NCI-H69 (cell line): ENCODE measurements at regions not wholly inside any gene's neighbourhood (a gene's known extent, or its start where the extent isn't known, plus 50 kb on each side); places are given as distances from the start of the nearest gene placed in this dataset.

Experiments used
- DNase-seq: peaks from one replicate; lab custom pipeline; 2025; lab: John Stamatoyannopoulos, UW

DNA sequence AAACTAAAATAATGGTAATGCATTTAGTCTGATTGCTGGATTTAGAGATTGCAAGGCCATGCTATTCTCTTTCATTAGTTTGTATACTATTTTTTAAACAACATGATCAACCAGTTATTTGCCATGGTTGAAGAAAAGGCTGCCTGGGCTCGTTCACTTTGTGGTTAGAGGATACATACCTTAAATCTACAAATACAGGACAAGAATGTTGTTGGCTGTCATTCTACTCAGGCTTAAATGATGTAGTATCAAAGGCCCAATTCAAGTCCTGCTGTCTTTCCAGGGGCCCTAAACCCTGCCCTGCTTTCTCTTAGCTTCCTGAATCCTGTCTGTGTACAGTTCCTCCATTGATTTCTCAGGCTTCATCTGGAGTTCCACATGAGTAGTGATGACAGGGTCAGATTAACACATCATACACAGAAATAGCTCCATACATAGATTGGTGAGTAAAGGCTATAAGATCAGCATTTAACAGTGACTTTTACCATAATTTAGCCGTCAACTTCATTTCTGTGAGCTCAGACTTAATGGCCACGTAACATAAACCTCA is 114.9 kb upstream of the GPRIN3 start:
- DNase-seq = no peak

DNA sequence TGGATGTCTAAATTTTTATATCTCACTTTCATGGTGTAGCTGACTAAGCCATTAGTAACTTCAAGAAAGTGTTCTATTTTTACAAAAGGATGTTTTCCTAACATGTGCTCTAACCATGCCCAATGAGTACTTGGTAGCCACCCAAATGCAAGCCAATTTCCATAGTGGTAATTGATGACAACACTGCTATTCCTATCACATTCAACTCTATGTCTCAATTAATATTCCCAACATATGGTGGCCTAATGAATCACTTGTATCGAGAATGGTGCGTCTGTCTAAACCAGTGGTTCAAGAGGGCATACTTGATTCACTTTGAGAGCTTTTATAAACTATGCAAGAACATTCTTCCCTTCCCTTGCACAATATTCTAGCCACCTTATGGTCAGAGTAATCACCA is 112.9 kb upstream of the GPRIN3 start:
- no peak for DNase-seq

DNA sequence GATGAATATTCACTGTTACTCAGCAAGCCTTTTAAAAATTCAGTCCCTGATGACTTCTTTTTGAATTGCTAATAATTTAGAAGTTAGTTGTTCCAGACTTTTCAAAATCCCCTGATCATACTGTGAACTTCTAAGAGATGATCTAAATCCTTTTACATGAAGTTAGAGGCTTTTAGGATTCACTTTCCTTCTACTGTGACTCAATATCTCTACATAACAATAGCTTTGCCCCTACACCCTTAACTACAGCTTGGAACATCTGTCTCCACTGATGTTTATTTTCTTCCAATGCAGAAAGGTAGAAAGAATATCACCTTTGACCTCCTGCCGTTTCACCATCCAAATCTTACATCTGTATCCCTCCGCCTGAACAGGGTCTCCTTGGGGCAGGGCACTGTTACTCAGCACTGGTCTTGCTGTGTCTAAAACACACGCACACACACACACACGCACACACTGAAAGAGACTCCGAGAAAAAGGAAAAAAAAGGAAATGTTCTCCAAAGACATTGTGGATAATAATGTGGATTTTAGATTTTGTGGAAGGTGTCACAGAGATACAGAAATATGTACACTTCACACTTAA is 111.6 kb upstream of the GPRIN3 start:
- DNase-seq = no peak

DNA sequence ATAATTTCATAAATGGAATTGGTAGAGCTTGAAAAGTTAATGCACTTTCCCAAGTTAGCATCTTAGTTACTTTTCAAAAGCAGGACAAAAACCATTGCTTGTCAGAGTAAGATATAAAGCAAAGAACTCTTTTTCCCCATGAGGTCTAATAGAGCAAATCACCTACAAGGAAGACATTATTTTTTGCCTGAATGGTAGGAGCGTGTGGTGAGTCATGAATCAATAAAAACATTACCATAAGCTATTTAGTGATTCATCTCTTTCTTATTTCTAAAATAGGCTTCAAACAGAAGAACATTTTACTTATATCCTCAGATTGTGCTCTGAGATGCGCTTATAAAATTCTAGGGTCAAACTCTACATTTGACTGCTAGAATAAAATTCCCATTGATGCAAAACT is 109.4 kb upstream of the GPRIN3 start:
- no peak for DNase-seq

DNA sequence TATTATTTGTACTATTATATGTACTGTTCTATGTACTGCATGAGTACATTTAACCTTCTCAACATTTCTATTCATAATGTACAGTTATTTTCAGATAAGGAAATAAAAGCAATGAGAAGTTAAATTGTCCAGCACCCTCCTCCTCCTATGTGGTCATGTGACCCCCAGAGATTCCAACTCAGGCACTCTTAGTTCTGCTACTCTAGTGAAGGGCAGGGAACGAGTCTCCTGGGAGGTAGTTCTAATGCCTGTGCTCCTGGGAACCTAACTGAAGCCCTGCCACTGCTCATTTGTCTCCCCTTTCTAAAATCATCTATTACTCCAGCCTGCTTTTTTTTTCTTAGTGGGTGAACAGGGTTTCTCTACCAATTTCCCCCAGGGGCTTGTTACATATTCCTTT is 105.9 kb upstream of the GPRIN3 start:
- DNase-seq = peak; percentile 10

DNA sequence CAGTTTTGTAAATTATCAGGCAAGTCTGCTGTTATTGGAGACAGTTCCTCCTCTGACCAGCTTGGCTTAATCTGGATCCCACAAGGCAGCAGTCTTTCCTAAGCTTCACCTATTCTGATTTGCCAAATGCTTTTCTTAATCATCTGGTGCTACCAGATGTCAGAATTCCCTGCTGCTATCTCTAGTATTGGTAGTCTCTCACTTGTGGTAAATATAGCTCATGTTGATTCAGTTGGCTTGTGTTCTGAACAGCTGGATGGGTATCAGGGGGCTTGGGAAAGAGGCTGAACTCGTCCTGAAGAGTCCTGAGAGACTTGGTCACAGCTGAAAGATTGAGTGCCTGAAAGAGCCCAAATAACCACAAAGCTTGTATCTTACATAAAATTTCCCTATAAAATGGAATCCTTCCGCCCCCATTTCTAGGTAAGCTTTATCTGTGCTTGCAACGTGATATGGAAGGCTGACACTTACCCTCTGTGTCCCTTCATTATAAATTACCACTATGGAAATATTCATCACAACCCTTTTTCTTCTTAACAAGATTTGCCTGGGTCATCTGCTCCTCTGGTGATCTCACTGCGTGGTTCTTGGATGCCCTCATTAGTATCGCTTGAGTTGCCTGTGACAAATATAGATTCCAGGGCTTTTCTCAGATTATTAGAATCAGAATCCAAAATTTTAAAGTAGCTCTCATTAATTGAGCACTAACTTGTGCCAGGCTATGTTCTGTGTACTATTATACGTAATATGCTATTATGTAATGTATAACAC is 104.1 kb upstream of the GPRIN3 start:
- no peak for DNase-seq

DNA sequence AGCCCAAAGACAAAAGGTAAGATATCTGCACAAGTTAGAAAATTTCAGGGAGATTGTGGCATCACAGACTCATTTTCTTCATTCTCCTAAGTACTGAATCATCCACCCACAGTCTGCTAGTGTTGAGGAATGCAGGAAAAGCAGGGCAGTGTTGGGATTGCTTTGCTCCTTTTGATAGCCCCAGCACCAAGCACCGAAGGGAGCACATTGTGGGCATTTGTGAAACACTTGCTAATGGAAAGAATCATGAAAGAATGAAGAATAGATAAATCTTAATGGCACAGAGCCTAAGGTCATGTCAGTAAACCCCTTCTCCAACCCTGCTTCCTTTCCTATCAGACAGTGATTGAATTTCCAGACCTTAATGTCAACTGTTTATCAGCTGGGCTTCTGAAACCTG is 103.1 kb upstream of the GPRIN3 start:
- no peak for DNase-seq

DNA sequence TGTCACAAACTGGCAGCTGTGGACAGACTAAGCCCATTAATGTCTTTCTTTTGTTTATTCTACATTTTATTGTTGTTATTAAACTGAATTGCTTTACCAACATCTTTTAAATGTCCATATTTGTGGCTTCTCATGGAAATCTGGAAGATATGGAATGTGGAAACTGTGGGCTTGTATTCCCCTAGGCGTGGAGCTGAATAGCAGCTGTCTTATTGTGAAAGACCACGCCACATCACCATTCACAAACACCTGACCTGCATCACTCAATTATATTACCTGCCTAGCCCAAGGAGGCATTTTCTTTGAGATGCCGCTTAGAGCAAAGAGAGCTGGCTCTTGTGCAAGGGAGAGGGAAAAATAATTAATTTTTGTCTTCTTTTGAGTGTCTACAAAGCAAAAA is 96.9 kb upstream of the GPRIN3 start:
- DNase-seq = peak; percentile 55

DNA sequence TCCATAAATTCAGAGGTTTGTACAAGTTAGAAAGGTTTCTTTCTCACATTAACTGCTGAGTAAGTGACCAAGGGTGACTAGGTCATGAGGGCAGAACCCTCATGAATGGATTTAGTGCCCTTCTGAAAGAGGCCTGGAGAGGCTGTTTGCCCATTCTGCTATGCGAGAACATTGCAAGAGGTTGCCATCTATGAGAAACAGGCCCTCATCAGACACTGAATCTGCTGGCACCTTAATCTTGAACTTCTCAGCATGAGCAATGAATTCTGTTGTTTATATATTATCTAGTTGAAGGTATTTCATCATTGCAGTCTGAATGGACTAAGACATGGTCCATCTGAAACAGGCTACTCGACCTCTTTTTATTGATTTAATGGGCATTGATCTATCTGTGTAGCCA is 96.2 kb upstream of the GPRIN3 start:
- no peak for DNase-seq

DNA sequence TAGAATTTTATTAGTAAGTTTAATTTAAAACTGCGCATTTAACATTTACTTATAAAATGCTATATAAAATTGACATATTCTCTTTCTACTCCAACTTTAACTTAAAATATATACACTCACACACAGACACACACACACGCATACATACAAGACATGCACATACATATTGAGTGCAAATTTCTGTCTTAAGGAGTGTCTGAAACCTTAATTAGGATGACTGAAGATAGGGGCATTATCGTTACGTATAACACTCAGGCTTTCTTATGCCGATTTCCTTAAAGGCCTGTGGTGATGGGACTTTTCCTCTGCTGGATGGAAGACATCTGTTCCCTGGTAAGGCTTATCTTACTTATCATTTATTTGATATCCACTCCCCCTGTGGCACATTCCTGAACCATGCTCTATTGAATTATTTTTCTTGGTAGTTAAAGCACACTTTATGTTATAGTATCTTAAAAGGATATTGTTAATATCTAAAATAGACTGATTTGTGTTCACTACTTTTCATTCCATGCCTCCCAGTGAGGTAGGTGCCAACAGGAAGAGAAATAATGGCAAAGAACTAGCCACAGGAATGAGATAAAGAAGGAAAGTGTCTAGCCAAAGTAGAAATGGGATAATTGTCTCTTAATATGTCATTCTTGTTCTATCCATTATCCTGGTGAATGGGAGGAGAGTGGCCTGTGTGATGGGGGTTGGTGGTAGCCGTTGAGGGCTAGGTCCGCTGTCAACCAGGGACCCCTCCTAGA is 92.9 kb upstream of the GPRIN3 start:
- no peak for DNase-seq

DNA sequence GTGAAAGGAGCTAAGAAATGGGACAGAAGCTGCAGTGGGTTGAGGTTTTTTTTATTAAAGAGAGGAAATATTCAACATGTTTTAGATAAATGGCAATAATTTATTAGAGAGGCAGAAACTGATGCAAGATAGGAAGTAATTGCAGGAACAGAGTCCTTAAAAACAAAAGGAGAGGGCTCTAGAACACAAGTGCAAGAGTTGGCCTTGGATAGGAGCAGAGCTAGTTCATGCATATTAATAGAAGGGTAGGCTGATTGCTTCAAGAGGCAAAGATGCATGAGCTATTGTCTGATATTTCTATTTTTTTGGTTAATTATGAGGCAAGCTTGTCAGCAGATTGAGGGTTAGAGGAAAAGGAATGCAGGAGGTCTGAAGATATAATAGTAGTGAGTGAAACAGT is 91.0 kb upstream of the GPRIN3 start:
- no peak for DNase-seq

DNA sequence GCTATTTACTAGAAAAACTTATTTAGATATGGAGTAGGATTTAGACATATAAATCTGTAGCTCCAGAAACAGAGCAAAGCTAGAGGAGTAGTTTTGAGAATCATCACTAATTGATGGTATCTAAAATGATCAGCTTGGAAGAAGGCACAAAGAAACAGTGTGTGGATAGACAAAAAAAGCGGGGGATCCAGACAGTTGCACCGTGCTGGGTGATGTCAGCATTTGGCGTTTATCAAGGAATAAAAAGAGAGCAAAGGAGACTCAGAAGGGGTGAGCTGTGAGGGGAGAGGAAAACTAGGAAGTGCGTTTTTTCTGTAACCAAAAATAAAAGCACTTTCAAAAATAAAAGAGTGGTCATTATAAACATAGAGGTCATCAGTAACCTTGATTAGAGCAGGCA is 90.5 kb upstream of the GPRIN3 start:
- no peak for DNase-seq

DNA sequence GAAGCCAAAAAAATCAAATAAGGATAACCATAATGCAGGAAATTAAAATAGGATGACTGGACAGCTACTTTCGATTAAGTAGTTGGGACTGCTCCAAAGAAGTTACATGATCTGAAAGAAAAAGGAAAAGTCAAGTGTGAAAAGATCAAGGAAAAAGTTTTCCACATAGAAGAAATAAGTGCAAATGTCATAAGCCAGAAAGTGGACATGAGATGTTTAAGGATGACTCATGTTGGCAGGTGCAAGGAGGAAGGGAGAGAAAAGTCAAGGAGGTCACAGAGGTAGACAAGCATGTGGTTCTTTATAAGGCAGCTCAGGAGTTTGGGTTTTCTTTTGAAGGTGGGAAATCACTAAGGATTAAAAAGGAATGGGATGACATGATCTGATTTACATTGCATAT is 89.8 kb upstream of the GPRIN3 start:
- no peak for DNase-seq

DNA sequence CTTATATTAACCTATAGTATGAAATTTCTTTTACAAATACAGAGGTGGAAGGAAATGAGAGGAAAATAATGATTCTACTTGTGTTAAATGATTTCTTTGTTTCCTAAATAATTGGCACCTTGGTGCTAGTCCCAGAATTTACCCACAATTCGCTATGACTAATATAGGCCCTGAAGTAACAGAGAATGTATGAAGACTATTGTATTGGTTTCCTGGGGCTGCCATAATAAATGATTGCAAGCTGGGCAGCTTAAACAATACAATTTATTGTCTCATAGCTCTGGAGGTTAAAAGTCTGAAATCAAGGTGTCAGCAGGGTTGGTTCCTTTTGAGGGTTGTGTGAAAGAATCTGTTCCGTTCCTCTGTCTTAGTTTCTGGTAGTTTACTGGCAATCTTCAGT is 74.8 kb upstream of the GPRIN3 start:
- DNase-seq = peak; percentile 9

DNA sequence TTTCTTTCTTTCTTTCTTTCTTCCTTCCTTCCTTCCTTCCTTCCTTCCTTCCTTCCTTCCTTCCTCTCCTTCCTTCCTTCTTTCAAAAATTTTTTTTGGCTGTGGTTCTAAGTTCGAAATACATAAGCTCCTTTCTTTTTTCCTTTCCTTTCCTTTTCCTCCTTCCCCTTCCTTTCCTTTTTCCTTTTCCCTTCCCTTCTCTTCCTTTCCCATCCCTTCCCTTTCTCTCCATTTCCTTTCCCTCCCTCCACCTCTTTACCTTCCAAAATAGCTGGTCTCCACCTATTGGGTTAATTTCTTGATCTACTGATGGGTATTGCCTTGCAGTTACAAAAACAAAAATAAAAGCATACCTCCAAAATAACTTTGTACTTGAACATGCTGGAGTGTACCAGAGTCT is 73.4 kb upstream of the GPRIN3 start:
- DNase-seq = no peak

DNA sequence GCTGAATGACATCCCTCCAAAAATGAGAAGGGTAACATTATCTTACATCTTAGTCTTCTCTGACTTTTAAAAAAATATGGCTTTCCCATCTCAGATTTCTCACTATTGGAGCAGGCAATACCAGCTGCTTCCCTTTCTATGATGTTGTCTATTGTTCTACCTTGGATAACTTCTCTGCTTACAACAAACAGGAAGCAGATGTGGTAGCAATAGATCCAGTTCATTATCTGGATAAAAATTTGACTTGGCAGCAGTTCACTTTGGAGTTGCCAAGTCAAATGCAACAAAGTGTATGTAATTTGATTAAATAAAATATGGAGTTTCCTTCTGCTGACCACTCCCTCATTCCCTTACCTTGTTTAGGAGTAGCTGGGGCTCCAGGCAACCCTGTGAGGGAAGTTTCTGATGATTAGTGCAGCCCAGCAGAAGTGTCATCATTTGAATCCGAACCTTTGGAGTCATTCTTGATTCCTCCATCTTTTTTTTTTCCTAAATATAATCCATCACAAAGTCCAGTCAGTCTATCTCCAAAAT is 72.0 kb upstream of the GPRIN3 start:
- DNase-seq = peak; percentile 89

DNA sequence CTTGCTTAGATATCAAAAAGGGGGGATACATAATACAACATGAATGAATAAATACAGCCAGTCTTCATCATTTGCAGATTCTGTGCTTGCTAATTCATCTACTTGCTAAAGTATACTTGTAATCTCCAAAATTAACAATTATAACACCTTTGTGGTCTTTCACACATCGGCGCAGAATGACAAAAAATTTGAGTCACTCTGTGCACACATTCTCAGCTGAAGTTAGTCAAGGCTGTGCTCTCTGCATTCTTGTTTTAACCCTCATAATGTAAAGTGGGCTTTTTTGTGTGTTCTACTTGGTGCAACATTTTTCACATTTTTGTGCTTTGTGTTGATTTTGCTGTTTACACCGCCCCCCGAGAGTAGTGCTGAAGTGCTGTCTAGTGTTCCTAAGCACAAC is 65.8 kb upstream of the GPRIN3 start:
- no peak for DNase-seq

DNA sequence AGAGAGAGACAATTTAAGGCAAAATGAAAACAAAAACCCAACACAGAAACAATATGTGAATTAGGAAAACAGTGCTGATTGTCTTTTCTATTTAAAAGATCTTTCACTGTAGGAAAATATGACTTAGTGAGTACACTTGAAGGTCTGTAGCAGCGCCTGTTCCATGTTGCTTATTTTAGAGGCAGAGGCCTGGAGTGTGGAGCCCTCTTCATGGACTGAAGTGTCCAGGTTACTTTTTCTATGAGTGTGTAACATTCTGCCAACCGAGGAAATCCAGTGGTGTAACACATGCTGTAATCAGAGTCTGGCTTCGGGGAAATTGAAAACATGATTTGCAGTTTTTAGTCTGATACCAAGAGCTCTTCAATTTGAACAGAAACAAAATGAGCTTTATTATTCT is 64.0 kb upstream of the GPRIN3 start:
- no peak for DNase-seq

DNA sequence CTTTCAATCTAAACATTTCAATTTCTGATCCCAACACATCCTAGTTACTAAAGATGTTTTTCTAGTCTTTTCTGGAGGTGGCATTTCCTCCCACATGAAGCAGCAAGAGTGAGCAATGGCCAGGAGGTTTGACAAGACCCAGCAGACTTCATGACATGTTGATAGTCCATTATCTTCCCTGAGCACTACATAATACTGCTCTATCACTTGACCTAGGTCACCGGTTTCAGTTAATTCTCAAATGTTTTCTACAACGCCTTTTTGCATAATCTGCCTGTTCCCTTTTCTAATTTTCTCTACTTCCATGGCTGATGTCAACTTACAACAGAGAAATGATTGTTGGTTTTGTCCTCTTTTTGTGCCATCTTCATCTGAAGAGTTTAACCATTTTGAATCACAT is 62.0 kb upstream of the GPRIN3 start:
- no peak for DNase-seq

DNA sequence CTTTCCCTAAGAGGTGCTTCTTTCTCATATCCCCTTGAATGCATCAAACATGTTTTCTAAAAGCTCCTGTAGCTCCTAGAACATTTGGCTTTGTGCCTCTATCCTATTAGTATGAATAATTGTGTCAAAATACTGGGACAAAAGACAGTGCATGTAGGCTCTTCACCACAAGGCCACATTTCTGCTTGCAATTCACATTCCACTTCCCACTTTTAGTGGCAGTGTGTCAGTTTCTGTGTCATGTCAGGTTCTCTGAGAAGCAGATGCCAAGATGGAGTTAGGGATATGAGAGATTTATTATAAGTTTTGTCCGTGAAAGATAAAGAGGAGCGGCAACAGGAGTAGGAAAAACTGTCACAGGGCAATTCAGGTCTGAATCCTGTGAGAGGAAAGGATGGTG is 61.3 kb upstream of the GPRIN3 start:
- DNase-seq = no peak

DNA sequence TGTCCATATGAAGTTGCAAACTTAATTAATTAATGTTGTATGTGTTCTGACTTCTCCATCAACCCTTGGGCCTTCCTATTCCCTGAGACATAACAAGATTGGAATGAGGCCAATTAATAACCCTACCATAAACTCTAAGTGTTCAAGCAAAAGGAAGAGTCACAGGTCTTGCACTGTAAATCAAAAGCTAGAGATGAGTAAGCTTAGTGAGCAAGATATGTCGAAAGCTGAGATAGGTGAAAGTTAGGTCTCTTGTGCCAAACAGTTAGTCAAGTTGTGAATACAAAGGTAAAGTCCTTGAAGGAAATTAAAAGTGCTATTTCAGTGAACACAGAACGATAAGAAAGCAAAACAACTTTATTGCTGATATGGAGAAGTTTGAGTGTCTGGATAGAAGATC is 58.2 kb upstream of the GPRIN3 start:
- DNase-seq = no peak

DNA sequence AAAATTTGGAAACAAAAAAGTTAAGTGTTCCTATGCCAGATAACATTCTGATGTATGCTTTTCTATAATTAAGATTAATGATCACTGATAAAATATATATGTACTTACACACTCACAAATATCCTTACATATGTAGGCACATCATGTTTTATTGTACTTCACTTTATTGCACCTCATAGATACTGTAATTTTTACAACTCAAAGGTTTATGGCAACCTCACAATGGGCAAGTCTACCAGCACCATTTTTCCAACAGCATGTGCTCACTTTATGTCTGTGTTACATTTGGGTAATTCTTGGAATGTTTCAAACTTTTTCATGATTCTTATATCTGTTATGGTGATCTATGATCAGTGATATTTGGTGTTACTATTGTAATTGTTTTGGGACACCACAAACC is 57.8 kb upstream of the GPRIN3 start:
- DNase-seq = no peak

DNA sequence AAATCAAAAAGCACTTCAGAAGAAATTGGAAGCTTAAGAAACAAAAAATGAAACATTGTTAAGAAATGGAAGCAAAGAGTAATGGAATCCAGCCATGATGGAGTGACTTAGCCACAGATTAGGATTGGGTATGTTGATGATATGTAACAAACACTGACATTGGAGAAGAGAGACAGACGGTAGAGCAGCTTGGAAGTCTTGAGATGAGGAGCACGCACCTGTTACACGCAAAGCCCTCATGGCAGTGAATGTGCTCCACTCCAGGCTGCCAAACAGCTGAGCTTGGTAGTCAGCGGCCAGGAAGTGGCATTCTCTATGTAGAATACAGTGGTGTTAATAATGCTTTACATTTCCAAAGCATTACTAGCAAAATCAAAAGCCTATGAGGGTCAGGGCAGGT is 56.9 kb upstream of the GPRIN3 start:
- no peak for DNase-seq
